Ovary (tissue), 7 donors: ENCODE measurements at regions not wholly inside any gene's neighbourhood (a gene's known extent, or its start where the extent isn't known, plus 50 kb on each side); places are given as distances from the start of the nearest gene placed in this dataset.
"Not testable (repeated sequence)": the region's sequence is repeated elsewhere in the genome, so short reads cannot be mapped to it uniquely, and the experiment has no call there.

Experiments
- DNase-seq, 5 donors: peaks; one replicate each; pipeline ENCODE4 v3.0.0-alpha.2; 2019 to 2020
- H3K27ac ChIP-seq, 2 donors: fragments of 200-600 bp; one replicate each; pipeline versions ENCODE4 v1.5.1 to v1.8.0; 2019 to 2022
- H3K27me3 ChIP-seq: fragments of 200-600 bp; one replicate; pipeline ENCODE4 v1.8.0; 2022
- H3K36me3 ChIP-seq: fragments of 200-600 bp; sonication (generic); one replicate; pipeline ENCODE4 v1.5.1; 2019
- H3K4me1 ChIP-seq: one replicate; pipeline ENCODE4 v1.8.1; 2013; ENCODE audit warnings: mild to moderate bottlenecking, moderate library complexity; ENCODE audit not compliant: insufficient read depth
- H3K4me3 ChIP-seq: fragments of 200-600 bp; sonication (generic); one replicate; pipeline ENCODE4 v1.5.1; 2017
- H3K9me3 ChIP-seq, 2 donors: fragments of 200-600 bp in 1 of 2; sonication (generic) in 1 of 2; one replicate each; pipeline versions ENCODE4 v1.5.1 to v1.8.1; 2013 to 2019; ENCODE audit warnings: mild to moderate bottlenecking in 1 of 2, moderate library complexity in 1 of 2
- CTCF ChIP-seq, 3 donors: fragments of 450-650 bp in 2 of 3; fragments of 200-600 bp in 1 of 3; IDR thresholded peaks; one replicate each; pipeline versions ENCODE4 v1.5.1 to v1.8.0; 2016 to 2022; ENCODE audit warnings: antibody characterized with exemption in 3 of 3, mild to moderate bottlenecking in 1 of 3
- EP300 ChIP-seq: sonication (generic); formaldehyde crosslinking; IDR thresholded peaks from one replicate; pipeline ENCODE4 v1.6.1; 2017; ENCODE audit warnings: antibody characterized with exemption
- POLR2A ChIP-seq: fragments of 450-650 bp; IDR thresholded peaks from one replicate; pipeline ENCODE4 v1.6.1; 2017; ENCODE audit warnings: antibody characterized with exemption, mild to moderate bottlenecking, moderate library complexity
- WGBS, 3 donors: extraction: QIAGEN DNeasy Blood & Tissue Kit in 1 of 3; methylation state at CpG; one replicate each; pipeline versions ENCODE4 v1.1.5 to v1.1.7; 2013 to 2017; 5-methylcytosine and 5-hydroxymethylcytosine counted together
- intact Hi-C, 4 donors: fragments of 100-400 bp; cut with DNase I; formaldehyde crosslinking; loops; one replicate each; pipeline versions ENCODE4 v1.11.0 to v1.15.1; 2022 to 2023
- donor health status: DM: no; HTN: no; CAD: no; lungs with moderate emphysema.
- donor health status: DM: no; HTN: no; CAD: no.
- donor health status: Bipolar disorder and iron deficiency.
- donor health status: DM: no; HTN: no; CAD: no.
- donor health status: DM: yes; HTN: yes; CAD: no.

- no peak for TF ChIP-seq POLR2A
- no peak for TF ChIP-seq EP300
- TF ChIP-seq CTCF (IDR thresholded peaks at IDR 0.05) = no peak
- Histone ChIP-seq H3K27me3 (no peaks in the 10 kb centered on the region), H3K36me3 (no peaks in the 10 kb centered on the region), H3K27ac (no peak overlapping the region), H3K4me3 (no peak overlapping the region), H3K4me1 (no peaks in the 10 kb centered on the region), H3K9me3 (no peaks in the 10 kb centered on the region)
- intact Hi-C loops = no loop called here
- no peak for DNase-seq
- 88 to 90% (median 89%) methylated on average over 3 of the region's 3 CpGs for WGBS, 3 donors
Observed at GRCh38 chr22:11626422-11626773, 3901.6 kb upstream of the OR11H1 start.

GRCh38 chr22:11627036-11627435, 3901.0 kb upstream of the OR11H1 start:
- H3K9me3 ChIP-seq, H3K36me3 ChIP-seq, H3K4me3 ChIP-seq, H3K27ac ChIP-seq, DNase-seq, intact Hi-C loops, H3K4me1 ChIP-seq, H3K27me3 ChIP-seq: not testable (repeated sequence)
- 89 to 96% (median 92%) methylated on average over 20 of the region's 20 CpGs for WGBS, 3 donors

GRCh38 chr22:11627436-11627797, 3900.6 kb upstream of the OR11H1 start:
- DNase-seq = no peak
- WGBS, 3 donors = 88 to 92% (median 90%) methylated on average over 31 of the region's 31 CpGs
- Histone ChIP-seq H3K27me3 (no peaks in the 10 kb centered on the region), H3K36me3 (no peaks in the 10 kb centered on the region), H3K4me3 (no peak overlapping the region), H3K4me1 (no peaks in the 10 kb centered on the region), H3K9me3 (no peaks in the 10 kb centered on the region), H3K27ac (no peak overlapping the region)
- intact Hi-C loops = no loop called here
- TF ChIP-seq CTCF (IDR thresholded peaks at IDR 0.05) (no peak), POLR2A (no peak), EP300 (no peak)

GRCh38 chr22:11627798-11628650, 3900.0 kb upstream of the OR11H1 start:
- no peaks in the 10 kb centered on the region for H3K4me1 ChIP-seq
- H3K36me3 ChIP-seq = no peaks in the 10 kb centered on the region
- no peaks in the 10 kb centered on the region for H3K9me3 ChIP-seq
- no peak overlapping the region for H3K27ac ChIP-seq
- H3K4me3 ChIP-seq = no peak overlapping the region
- no peak for DNase-seq
- H3K27me3 ChIP-seq = no peaks in the 10 kb centered on the region
- WGBS, 3 donors = 87 to 95% (median 91%) methylated on average over 74 of the region's 74 CpGs
- intact Hi-C loops = no loop called here
- TF ChIP-seq CTCF (IDR thresholded peaks at IDR 0.05) (no peak), POLR2A (no peak)

- intact Hi-C loops = no loop called here
- H3K9me3 ChIP-seq = no peaks in the 10 kb centered on the region
- H3K36me3 ChIP-seq = no peaks in the 10 kb centered on the region
- DNase-seq = no peak
- H3K4me1 ChIP-seq = no peaks in the 10 kb centered on the region
- no peak for TF ChIP-seq EP300
- TF ChIP-seq CTCF (IDR thresholded peaks at IDR 0.05) = no peak
- no peak for TF ChIP-seq POLR2A
- H3K27ac ChIP-seq = no peak overlapping the region
- no peak overlapping the region for H3K4me3 ChIP-seq
- 87 to 94% (median 88%) methylated on average over 102 of the region's 102 CpGs for WGBS, 3 donors
- H3K27me3 ChIP-seq = no peaks in the 10 kb centered on the region
Observed at GRCh38 chr22:11628651-11629511, 3899.1 kb upstream of the OR11H1 start.
